HPDE6-E6E7 (cell line): ENCODE measurements at regions not wholly inside any gene's neighbourhood (a gene's known extent, or its start where the extent isn't known, plus 50 kb on each side); places are given as distances from the start of the nearest gene placed in this dataset.

ENCODE experiments used
- DNase-seq: peaks from one replicate; pipeline ENCODE4 v3.0.0; 2011; ENCODE audit warnings: missing footprints; ENCODE audit errors: extremely low spot score

GRCh38 chr6:113558431-113558830, 298.7 kb upstream of the MARCKS start:
- DNase-seq: no peak

GRCh38 chr6:113558966-113559365, 298.2 kb upstream of the MARCKS start:
- no peak for DNase-seq

- no peak for DNase-seq
Measured at GRCh38 chr6:113560376-113560775, 296.8 kb upstream of the MARCKS start.

GRCh38 chr6:113560908-113561307, 296.2 kb upstream of the MARCKS start:
- DNase-seq: peak; percentile 20

GRCh38 chr6:113562248-113562647, 294.9 kb upstream of the MARCKS start:
- no peak for DNase-seq

GRCh38 chr6:113564371-113565171, 292.6 kb upstream of the MARCKS start:
- DNase-seq: no peak

- no peak for DNase-seq
Measured at GRCh38 chr6:113565306-113565705, 291.8 kb upstream of the MARCKS start.

- no peak for DNase-seq
Measured at GRCh38 chr6:113570161-113570560, 287.0 kb upstream of the MARCKS start.

GRCh38 chr6:113570641-113571040, 286.5 kb upstream of the MARCKS start:
- no peak for DNase-seq

- no peak for DNase-seq
Measured at GRCh38 chr6:113574147-113574546, 283.0 kb upstream of the MARCKS start.

GRCh38 chr6:113576310-113576709, 280.8 kb upstream of the MARCKS start:
- no peak for DNase-seq

GRCh38 chr6:113578691-113579090, 278.5 kb upstream of the MARCKS start:
- DNase-seq: no peak

- DNase-seq: no peak
Measured at GRCh38 chr6:113584767-113585166, 272.4 kb upstream of the MARCKS start.

- no peak for DNase-seq
Measured at GRCh38 chr6:113585246-113585645, 271.9 kb upstream of the MARCKS start.

- DNase-seq: no peak
Measured at GRCh38 chr6:113586413-113587077, 270.6 kb upstream of the MARCKS start.

GRCh38 chr6:113587078-113587699, 270.0 kb upstream of the MARCKS start:
- DNase-seq: no peak

- no peak for DNase-seq
Measured at GRCh38 chr6:113588646-113589045, 268.5 kb upstream of the MARCKS start.

- no peak for DNase-seq
Measured at GRCh38 chr6:113591896-113592827, 265.0 kb upstream of the MARCKS start.

- DNase-seq: peak; percentile 13
Measured at GRCh38 chr6:113594726-113595125, 262.4 kb upstream of the MARCKS start.

GRCh38 chr6:113595911-113596376, 261.2 kb upstream of the MARCKS start:
- DNase-seq: no peak

- no peak for DNase-seq
Measured at GRCh38 chr6:113596387-113597230, 260.5 kb upstream of the MARCKS start.
